ENCODE measurements at regions not wholly inside any gene's neighbourhood (a gene's known extent, or its start where the extent isn't known, plus 50 kb on each side); places are given as distances from the start of the nearest gene placed in this dataset.

DNA sequence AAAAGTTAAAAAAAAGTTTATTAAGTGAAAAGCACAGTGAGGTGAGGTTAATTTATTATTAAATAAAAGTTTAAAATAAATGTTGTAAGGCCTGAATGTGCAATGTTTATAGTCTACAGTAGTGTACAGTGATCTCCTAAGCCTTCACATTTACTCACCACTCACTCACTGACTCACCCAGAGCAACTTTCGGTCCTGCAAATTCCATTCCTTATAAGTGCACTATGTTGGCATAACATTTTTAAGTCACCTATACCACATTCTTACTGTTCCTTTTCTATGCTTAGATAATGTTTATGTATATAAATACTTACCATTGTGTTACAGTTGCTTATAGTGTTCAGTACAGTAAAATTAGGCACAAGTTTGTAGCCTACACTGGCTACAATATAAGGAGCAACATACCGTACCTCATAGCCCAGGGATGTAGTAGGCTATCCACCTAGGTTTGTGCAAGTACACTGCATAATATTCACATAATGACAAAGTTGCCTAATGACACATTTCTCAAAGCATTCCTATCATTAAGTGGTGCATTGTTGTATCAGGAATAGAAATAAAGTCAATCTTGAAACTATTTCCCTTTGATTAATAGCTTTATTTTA lies 426.5 kb upstream of the BRINP3 start:
- TF ChIP-seq POLR2AphosphoS5 (IDR thresholded peaks at IDR 0.05) (no peak), EP300 (IDR thresholded peaks at IDR 0.05) (no peak)
- TF ChIP-seq, protein P1, sequence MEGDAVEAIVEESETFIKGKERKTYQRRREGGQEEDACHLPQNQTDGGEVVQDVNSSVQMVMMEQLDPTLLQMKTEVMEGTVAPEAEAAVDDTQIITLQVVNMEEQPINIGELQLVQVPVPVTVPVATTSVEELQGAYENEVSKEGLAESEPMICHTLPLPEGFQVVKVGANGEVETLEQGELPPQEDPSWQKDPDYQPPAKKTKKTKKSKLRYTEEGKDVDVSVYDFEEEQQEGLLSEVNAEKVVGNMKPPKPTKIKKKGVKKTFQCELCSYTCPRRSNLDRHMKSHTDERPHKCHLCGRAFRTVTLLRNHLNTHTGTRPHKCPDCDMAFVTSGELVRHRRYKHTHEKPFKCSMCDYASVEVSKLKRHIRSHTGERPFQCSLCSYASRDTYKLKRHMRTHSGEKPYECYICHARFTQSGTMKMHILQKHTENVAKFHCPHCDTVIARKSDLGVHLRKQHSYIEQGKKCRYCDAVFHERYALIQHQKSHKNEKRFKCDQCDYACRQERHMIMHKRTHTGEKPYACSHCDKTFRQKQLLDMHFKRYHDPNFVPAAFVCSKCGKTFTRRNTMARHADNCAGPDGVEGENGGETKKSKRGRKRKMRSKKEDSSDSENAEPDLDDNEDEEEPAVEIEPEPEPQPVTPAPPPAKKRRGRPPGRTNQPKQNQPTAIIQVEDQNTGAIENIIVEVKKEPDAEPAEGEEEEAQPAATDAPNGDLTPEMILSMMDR (IDR thresholded peaks at IDR 0.05), result no peak

Measured in suprapubic skin (tissue), 4 donors.